ENCODE measurements at regions not wholly inside any gene's neighbourhood (a gene's known extent, or its start where the extent isn't known, plus 50 kb on each side); places are given as distances from the start of the nearest gene placed in this dataset.

DNA sequence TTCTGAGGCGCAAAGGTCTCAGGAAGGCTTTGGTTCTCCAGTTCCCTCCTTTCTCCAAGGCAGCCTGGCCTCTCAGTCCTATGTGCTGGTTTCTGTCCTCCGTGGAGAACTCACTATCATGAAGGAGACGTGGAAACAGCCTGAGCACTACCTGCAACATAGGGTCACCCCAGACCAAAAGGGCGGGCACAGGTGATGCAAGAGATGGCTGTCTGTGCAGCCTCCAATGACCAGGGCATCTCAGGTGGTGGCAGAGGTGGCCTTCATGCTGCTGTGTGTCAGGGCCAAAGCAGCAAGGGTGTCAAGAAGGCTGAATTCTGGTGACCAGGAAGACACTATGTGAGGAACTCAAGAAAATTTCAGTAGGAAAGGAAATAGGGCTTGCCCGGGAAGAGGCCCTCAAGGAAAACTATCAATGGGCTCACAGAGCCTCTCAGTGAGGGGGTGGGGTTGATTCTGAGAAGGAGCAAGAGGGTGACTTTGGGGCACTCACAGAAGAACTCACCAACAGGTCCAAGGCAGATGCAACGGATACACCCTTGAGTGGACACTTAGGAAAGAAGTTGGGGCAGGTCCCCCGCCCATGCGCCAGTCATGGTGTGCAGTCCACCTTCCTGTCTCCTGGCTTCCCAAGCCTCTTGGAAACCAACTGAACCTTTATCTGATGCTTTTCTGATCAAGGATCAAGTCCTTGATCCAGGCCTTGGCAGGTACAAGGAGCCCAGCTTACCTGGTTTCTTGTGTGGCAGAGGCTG, 212.3 kb upstream of the B3GAT1 start:
- Histone ChIP-seq H4K5ac (ENCODE audit: insufficient read length, low read depth, low read length) (no peak overlapping the region), H2BK120ac (ENCODE audit: low read depth, low read length, poor library complexity, severe bottlenecking) (no peak overlapping the region), H3K27ac (ENCODE audit: insufficient read length, low read depth, low read length) (no peak overlapping the region), H2AFZ (ENCODE audit: low read length) (no peak overlapping the region), H2BK12ac (ENCODE audit: insufficient read length, low read depth, low read length) (no peak overlapping the region), H3K9ac (ENCODE audit: extremely low read depth, insufficient read length, low read length) (no peak overlapping the region), H3T11ph (ENCODE audit: low read length) (no peak overlapping the region), H3K14ac (ENCODE audit: insufficient read depth, low read length) (no peak overlapping the region), H2BK15ac (ENCODE audit: low read depth, low read length) (no peak overlapping the region), H3K79me1 (ENCODE audit: insufficient read depth, low read depth, low read length, poor library complexity, severe bottlenecking) (no peaks in the 10 kb centered on the region), H3K4ac (ENCODE audit: low read depth, low read length) (no peak overlapping the region), H2BK5ac (ENCODE audit: insufficient read length, low read length) (no peak overlapping the region), H3K23me2 (ENCODE audit: insufficient read length, low read depth, low read length, poor library complexity, severe bottlenecking) (no peaks in the 10 kb centered on the region), H2BK20ac (ENCODE audit: low read depth, low read length, poor library complexity, severe bottlenecking) (no peak overlapping the region), H3K79me2 (ENCODE audit: insufficient read depth, low read length) (no peaks in the 10 kb centered on the region), H3K27me3 (ENCODE audit: insufficient read depth, low read length) (no peaks in the 10 kb centered on the region; the same call in 1 of the 2 replicates), H4K91ac (ENCODE audit: insufficient read length, low read depth, low read length) (no peak overlapping the region), H3K9me3 (ENCODE audit: control insufficient read depth, low read depth, low read length) (no peaks in the 10 kb centered on the region), H2AK5ac (ENCODE audit: insufficient read length, low read length) (no peak overlapping the region), H3K4me1 (ENCODE audit: insufficient read depth, low read length) (no peaks in the 10 kb centered on the region), H3K4me2 (ENCODE audit: insufficient read depth, insufficient read length, low read length) (no peak overlapping the region), H4K20me1 (ENCODE audit: control insufficient read depth, insufficient read depth, insufficient read length) (no peaks in the 10 kb centered on the region), H3K56ac (ENCODE audit: insufficient read length, low read depth, low read length) (no peak overlapping the region), H3K18ac (ENCODE audit: insufficient read length, low read depth, low read length) (no peak overlapping the region), H3K23ac (ENCODE audit: insufficient read length, low read depth, low read length) (no peak overlapping the region), H4K8ac (replicated peaks; ENCODE audit: insufficient read length, low read depth, low read length) (no peak overlapping the region)
- TF ChIP-seq, protein P1, sequence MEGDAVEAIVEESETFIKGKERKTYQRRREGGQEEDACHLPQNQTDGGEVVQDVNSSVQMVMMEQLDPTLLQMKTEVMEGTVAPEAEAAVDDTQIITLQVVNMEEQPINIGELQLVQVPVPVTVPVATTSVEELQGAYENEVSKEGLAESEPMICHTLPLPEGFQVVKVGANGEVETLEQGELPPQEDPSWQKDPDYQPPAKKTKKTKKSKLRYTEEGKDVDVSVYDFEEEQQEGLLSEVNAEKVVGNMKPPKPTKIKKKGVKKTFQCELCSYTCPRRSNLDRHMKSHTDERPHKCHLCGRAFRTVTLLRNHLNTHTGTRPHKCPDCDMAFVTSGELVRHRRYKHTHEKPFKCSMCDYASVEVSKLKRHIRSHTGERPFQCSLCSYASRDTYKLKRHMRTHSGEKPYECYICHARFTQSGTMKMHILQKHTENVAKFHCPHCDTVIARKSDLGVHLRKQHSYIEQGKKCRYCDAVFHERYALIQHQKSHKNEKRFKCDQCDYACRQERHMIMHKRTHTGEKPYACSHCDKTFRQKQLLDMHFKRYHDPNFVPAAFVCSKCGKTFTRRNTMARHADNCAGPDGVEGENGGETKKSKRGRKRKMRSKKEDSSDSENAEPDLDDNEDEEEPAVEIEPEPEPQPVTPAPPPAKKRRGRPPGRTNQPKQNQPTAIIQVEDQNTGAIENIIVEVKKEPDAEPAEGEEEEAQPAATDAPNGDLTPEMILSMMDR (conservative IDR thresholded peaks at IDR 0.05): no peak
- Mint-ChIP-seq H3K4me1 (no peaks in the 10 kb centered on the region; a peak in 1 of 4 replicates), H3K27ac (no peak overlapping the region), H3K36me3 (ENCODE audit: insufficient read depth in 1 of 3, low read depth in 3 of 3) (no peaks in the 10 kb centered on the region; a peak in 1 of 7 replicates), H3K9me3 (no peaks in the 10 kb centered on the region), H3K27me3 (ENCODE audit: low read depth) (peaks cover 26% of the 10 kb centered on the region), H3K4me3 (no peak overlapping the region)
- no CpG with 5 or more reads among the region's 8 CpGs for WGBS (ENCODE audit: extremely low coverage, insufficient read length, low lambda C conversion rate)
- no peak for DNase-seq
